ENCODE measurements at regions not wholly inside any gene's neighbourhood (a gene's known extent, or its start where the extent isn't known, plus 50 kb on each side); places are given as distances from the start of the nearest gene placed in this dataset.

- no peak for DNase-seq
These were observed 91.2 kb upstream of the KCNJ15 start for GRCh38 chr21:38165466-38166172.

GRCh38 chr21:38166173-38166535, 90.6 kb upstream of the KCNJ15 start:
- no peak for DNase-seq

- DNase-seq = no peak
These were observed 89.4 kb upstream of the KCNJ15 start for GRCh38 chr21:38167345-38167744.

- DNase-seq = peak; percentile 38
These were observed 86.5 kb upstream of the KCNJ15 start for GRCh38 chr21:38170283-38170682.

GRCh38 chr21:38170704-38171682, 85.8 kb upstream of the KCNJ15 start:
- peak; percentile 8 for DNase-seq

GRCh38 chr21:38171723-38172344, 85.0 kb upstream of the KCNJ15 start:
- no peak for DNase-seq

- no peak for DNase-seq
These were observed 83.3 kb upstream of the KCNJ15 start for GRCh38 chr21:38173276-38174035.

- no peak for DNase-seq
These were observed 81.5 kb upstream of the KCNJ15 start for GRCh38 chr21:38175306-38175705.

GRCh38 chr21:38177919-38178652, 78.7 kb upstream of the KCNJ15 start:
- no peak for DNase-seq

GRCh38 chr21:38178653-38179470, 77.9 kb upstream of the KCNJ15 start:
- no peak for DNase-seq

- DNase-seq = no peak
These were observed 77.3 kb upstream of the KCNJ15 start for GRCh38 chr21:38179511-38179910.

GRCh38 chr21:38181096-38181495, 75.7 kb upstream of the KCNJ15 start:
- DNase-seq = no peak

- DNase-seq = no peak
These were observed 74.3 kb upstream of the KCNJ15 start for GRCh38 chr21:38182370-38182985.

GRCh38 chr21:38183961-38184360, 72.8 kb upstream of the KCNJ15 start:
- no peak for DNase-seq

GRCh38 chr21:38186661-38187270, 70.0 kb upstream of the KCNJ15 start:
- no peak for DNase-seq

GRCh38 chr21:38188037-38188436, 68.8 kb upstream of the KCNJ15 start:
- no peak for DNase-seq

GRCh38 chr21:38196036-38196435, 60.8 kb upstream of the KCNJ15 start:
- DNase-seq = no peak

GRCh38 chr21:38202811-38203210, 54.0 kb upstream of the KCNJ15 start:
- no peak for DNase-seq

- DNase-seq = no peak
These were observed 53.6 kb upstream of the KCNJ15 start for GRCh38 chr21:38203229-38203628.

- peak; percentile 20 for DNase-seq
These were observed 50.9 kb upstream of the KCNJ15 start for GRCh38 chr21:38205940-38206339.

All from COR-L47 (cell line).